ENCODE measurements at regions not wholly inside any gene's neighbourhood (a gene's known extent, or its start where the extent isn't known, plus 50 kb on each side); places are given as distances from the start of the nearest gene placed in this dataset.
"Not testable (repeated sequence)": the region's sequence is repeated elsewhere in the genome, so short reads cannot be mapped to it uniquely, and the experiment has no call there.

DNA sequence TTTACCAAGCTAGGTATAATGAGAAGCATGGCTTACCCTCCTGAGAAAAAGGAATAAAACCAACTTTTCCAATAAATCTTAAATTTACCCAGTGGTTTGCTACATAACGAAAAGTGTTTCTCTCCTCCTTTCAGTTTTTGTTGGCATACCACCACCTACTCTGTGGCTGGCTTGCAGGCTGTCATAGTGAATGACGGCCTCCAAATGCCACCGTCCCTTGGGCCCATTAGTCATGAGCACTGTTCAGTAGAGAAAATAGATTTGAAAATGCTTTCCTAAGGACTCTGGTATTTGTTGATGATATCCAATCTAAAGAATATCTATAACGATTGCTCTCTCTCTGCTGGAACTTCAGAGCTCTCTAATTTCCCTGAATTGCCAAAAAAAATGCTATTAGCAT, 488.3 kb downstream of the MAGEE1 start:
- no CpG with 5 or more reads among the region's 4 CpGs for WGBS (ENCODE audit: insufficient coverage, low lambda C conversion rate)

DNA sequence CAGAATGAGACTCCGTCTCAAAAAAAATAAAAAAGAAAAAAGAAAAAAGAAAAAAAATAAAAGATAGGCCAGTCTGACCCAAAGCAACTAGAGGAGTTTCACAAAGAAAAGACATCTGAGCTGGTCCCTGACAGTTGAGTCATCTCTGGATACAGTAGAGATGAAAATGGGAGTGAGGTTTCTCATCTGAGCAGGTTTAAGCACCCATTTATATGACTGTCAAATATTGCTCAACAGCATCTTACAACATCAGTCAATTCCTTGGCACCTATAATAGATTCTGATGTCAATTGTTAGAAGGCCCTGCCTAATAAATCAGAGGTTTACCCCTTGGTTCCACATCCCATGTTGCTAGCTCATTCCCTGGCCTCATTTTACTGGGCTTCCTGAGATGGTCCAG, 490.5 kb downstream of the MAGEE1 start:
- H3K36me3 ChIP-seq (ENCODE audit: control insufficient read depth, insufficient read depth, low read length): no peaks in the 10 kb centered on the region
- H3K27ac ChIP-seq (ENCODE audit: low read length): no peak overlapping the region
- no peak overlapping the region for H3K4me3 ChIP-seq (ENCODE audit: low read length)
- no peaks in the 10 kb centered on the region for H3K27me3 ChIP-seq (ENCODE audit: control insufficient read depth, insufficient read depth, low read length)
- H3K9me3 ChIP-seq (ENCODE audit: control insufficient read depth, low read depth, low read length): no peaks in the 10 kb centered on the region
- DNase-seq: no peak
- no CpG with 5 or more reads among the region's 1 CpG for WGBS (ENCODE audit: insufficient coverage, low lambda C conversion rate)
- H3K4me1 ChIP-seq (ENCODE audit: control insufficient read depth, insufficient read depth, low read length): no peaks in the 10 kb centered on the region

More for the DNA sequence above, 488.3 kb downstream of the MAGEE1 start:
- DNase-seq: no peak
- Histone ChIP-seq H3K27me3 (ENCODE audit: control insufficient read depth, insufficient read depth, low read length) (no peaks in the 10 kb centered on the region), H3K27ac (ENCODE audit: low read length) (no peak overlapping the region), H3K36me3 (ENCODE audit: control insufficient read depth, insufficient read depth, low read length) (no peaks in the 10 kb centered on the region), H3K4me1 (ENCODE audit: control insufficient read depth, insufficient read depth, low read length) (no peaks in the 10 kb centered on the region), H3K4me3 (ENCODE audit: low read length) (no peak overlapping the region), H3K9me3 (ENCODE audit: control insufficient read depth, low read depth, low read length) (no peaks in the 10 kb centered on the region)

DNA sequence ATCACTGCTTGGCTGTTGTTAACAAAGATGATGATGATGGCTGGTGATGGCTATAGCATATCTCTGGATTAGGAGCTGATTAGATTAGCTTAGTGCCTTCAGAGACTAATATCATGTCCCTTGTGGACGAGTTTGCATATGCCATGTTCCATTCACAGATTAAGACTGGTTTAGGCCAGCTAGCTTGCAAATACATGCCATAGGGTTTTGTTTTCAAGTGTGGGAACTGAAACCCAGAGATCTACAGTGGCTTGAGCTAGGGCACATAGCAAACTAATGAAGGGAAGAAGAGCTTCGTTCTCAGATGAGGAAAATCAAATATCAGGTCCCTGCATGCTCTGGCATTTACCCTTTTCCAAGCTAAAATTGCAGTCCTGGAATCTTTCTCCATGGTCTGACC, 492.3 kb downstream of the MAGEE1 start:
- Histone ChIP-seq H3K4me1 (ENCODE audit: control insufficient read depth, insufficient read depth, low read length) (no peaks in the 10 kb centered on the region), H3K4me3 (ENCODE audit: low read length) (no peak overlapping the region), H3K27ac (ENCODE audit: low read length) (no peak overlapping the region), H3K27me3 (ENCODE audit: control insufficient read depth, insufficient read depth, low read length) (no peaks in the 10 kb centered on the region), H3K9me3 (ENCODE audit: control insufficient read depth, low read depth, low read length) (no peaks in the 10 kb centered on the region), H3K36me3 (ENCODE audit: control insufficient read depth, insufficient read depth, low read length) (no peaks in the 10 kb centered on the region)
- no CpG with 5 or more reads among the region's 2 CpGs for WGBS (ENCODE audit: insufficient coverage, low lambda C conversion rate)
- no peak for DNase-seq

DNA sequence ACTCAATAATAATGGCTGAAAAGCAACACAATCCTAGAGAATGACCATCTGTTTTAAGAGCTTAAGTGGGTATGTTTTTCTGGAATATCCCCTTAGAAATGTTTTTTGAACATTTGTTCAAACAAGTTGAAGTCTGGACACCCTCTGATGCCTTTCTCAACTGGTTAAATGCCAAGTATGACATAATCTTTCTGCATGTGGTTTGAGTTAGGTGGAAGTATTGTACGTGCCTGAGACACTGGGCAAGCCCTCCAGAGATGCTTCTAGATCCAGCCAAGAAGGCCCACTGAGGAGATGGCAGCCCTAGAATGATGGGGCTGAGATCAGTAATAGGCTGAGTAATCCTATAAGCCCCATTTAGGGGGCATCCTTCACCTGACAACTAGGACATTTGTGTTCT, 493.1 kb downstream of the MAGEE1 start:
- H3K27ac ChIP-seq (ENCODE audit: low read length): no peak overlapping the region
- WGBS (ENCODE audit: insufficient coverage, low lambda C conversion rate): no CpG with 5 or more reads among the region's 1 CpG
- H3K36me3 ChIP-seq (ENCODE audit: control insufficient read depth, insufficient read depth, low read length): no peaks in the 10 kb centered on the region
- no peaks in the 10 kb centered on the region for H3K27me3 ChIP-seq (ENCODE audit: control insufficient read depth, insufficient read depth, low read length)
- no peaks in the 10 kb centered on the region for H3K4me1 ChIP-seq (ENCODE audit: control insufficient read depth, insufficient read depth, low read length)
- no peak for DNase-seq
- H3K4me3 ChIP-seq (ENCODE audit: low read length): no peak overlapping the region
- H3K9me3 ChIP-seq (ENCODE audit: control insufficient read depth, low read depth, low read length): no peaks in the 10 kb centered on the region

DNA sequence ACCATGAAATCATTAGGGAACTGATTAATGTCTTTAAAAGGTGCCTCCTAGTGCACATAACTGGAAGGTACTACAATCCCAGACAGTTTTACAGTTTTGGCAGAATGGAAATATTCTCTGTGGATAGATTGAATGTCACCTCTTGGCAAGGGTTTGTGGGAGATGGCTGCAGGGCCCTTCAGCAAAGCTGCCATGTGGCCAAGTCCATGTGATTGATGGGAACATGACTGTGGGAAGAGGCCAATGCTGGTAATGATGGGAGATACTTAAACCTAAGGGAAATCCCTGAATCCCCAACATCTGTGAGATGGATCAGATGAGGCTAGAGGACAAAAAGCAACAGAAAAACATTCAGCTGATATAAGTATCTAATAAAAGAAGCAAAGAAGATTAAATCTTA, 493.7 kb downstream of the MAGEE1 start:
- Histone ChIP-seq H3K36me3 (ENCODE audit: control insufficient read depth, insufficient read depth, low read length) (no peaks in the 10 kb centered on the region), H3K27ac (ENCODE audit: low read length) (no peak overlapping the region), H3K4me1 (ENCODE audit: control insufficient read depth, insufficient read depth, low read length) (no peaks in the 10 kb centered on the region), H3K9me3 (ENCODE audit: control insufficient read depth, low read depth, low read length) (no peaks in the 10 kb centered on the region), H3K27me3 (ENCODE audit: control insufficient read depth, insufficient read depth, low read length) (no peaks in the 10 kb centered on the region), H3K4me3 (ENCODE audit: low read length) (no peak overlapping the region)
- DNase-seq: no peak

DNA sequence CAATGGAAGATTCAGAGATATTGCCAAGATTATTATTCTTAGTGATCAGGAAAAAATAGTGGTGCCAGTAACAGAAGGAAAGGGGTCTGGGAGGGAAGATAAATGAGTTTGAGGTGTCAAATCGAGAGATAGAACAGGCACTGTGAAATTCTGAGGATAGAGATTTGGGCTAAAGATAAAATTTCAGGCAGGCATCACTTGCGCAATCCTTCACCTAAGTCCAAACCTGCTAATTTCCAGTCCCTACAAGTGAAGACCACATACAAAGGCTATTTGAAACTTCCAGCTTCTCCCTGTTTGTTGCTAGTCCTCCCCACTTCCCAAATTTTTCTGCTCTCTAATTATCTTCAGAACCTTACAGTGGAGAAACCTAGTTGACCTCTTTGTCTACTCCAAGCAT, 494.6 kb downstream of the MAGEE1 start:
- no peak overlapping the region for H3K4me3 ChIP-seq (ENCODE audit: low read length)
- no peaks in the 10 kb centered on the region for H3K4me1 ChIP-seq (ENCODE audit: control insufficient read depth, insufficient read depth, low read length)
- H3K36me3 ChIP-seq (ENCODE audit: control insufficient read depth, insufficient read depth, low read length): no peaks in the 10 kb centered on the region
- no CpG with 5 or more reads among the region's 2 CpGs for WGBS (ENCODE audit: insufficient coverage, low lambda C conversion rate)
- no peak overlapping the region for H3K27ac ChIP-seq (ENCODE audit: low read length)
- no peaks in the 10 kb centered on the region for H3K9me3 ChIP-seq (ENCODE audit: control insufficient read depth, low read depth, low read length)
- DNase-seq: no peak
- no peaks in the 10 kb centered on the region for H3K27me3 ChIP-seq (ENCODE audit: control insufficient read depth, insufficient read depth, low read length)

DNA sequence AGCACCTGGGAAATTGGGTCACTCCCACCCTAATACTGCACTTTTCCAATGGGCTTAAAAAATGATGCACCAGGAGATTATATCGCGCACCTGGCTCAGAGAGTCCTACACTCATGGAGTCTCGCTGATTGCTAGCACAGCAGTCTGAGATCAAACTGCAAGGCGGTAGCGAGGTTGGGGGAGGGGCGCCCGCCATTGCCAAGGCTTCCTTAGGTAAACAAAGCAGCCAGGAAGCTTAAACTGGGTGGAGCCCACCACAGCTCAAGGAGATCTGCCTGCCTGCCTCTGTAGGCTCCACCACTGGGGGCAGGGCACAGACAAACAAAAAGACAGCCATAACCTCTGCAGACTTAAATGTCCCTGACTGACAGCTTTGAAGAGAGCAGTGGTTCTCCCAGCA, 497.1 kb downstream of the MAGEE1 start:
- H3K4me1 ChIP-seq (ENCODE audit: control insufficient read depth, insufficient read depth, low read length); H3K4me3 ChIP-seq (ENCODE audit: low read length); H3K9me3 ChIP-seq (ENCODE audit: control insufficient read depth, low read depth, low read length); H3K27ac ChIP-seq (ENCODE audit: low read length); H3K36me3 ChIP-seq (ENCODE audit: control insufficient read depth, insufficient read depth, low read length); DNase-seq; H3K27me3 ChIP-seq (ENCODE audit: control insufficient read depth, insufficient read depth, low read length): not testable (repeated sequence)
- no CpG with 5 or more reads among the region's 7 CpGs for WGBS (ENCODE audit: insufficient coverage, low lambda C conversion rate)

DNA sequence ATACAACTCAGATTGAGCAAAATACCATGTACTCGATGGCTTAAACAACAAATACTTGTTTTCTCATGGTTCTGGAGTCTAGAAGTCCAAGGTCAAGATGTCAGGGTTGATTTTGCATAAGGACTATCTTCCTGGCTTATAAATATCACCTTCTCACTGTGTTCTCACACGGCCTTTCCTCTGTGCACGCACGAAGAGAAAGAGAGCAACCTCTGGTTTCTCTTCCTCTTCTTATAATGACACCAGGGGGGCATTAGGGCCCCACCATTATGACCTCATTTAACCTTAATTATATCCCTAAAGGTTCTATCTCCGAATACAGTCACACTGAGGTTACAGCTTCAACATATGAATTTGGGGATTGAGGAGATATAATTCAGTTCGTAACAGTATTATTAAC, 504.0 kb downstream of the MAGEE1 start:
- 90% methylated on average over 3 of the region's 6 CpGs for WGBS (ENCODE audit: insufficient coverage, low lambda C conversion rate)
- Histone ChIP-seq H3K27me3 (ENCODE audit: control insufficient read depth, insufficient read depth, low read length) (no peaks in the 10 kb centered on the region), H3K9me3 (ENCODE audit: control insufficient read depth, low read depth, low read length) (no peaks in the 10 kb centered on the region), H3K36me3 (ENCODE audit: control insufficient read depth, insufficient read depth, low read length) (no peaks in the 10 kb centered on the region), H3K4me3 (ENCODE audit: low read length) (no peak overlapping the region), H3K4me1 (ENCODE audit: control insufficient read depth, insufficient read depth, low read length) (no peaks in the 10 kb centered on the region), H3K27ac (ENCODE audit: low read length) (no peak overlapping the region)
- no peak for DNase-seq

DNA sequence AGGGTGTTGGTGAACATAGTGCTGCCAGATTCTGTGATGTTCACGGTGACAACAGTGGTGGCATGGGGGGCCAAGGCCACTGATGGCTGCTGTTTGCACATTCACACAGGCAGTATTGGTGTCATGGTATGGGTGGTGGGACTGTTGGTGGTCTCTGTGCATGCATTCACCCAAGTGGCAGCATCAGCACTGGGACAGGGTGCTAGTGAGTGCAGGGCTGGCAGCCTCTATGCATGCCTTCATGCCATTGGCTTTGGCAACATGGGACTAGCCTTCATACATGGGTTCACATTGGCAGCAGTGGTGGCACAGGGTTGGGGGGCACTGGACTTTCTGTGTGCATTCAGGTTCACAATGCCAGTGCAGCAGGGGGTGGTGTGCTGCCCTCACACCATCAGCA, 489.7 kb upstream of the FGF16 start:
- DNase-seq: no peak
- Histone ChIP-seq H3K4me1 (ENCODE audit: control insufficient read depth, insufficient read depth, low read length) (no peaks in the 10 kb centered on the region), H3K9me3 (ENCODE audit: control insufficient read depth, low read depth, low read length) (no peaks in the 10 kb centered on the region), H3K27me3 (ENCODE audit: control insufficient read depth, insufficient read depth, low read length) (no peaks in the 10 kb centered on the region), H3K36me3 (ENCODE audit: control insufficient read depth, insufficient read depth, low read length) (no peaks in the 10 kb centered on the region), H3K27ac (ENCODE audit: low read length) (no peak overlapping the region), H3K4me3 (ENCODE audit: low read length) (no peak overlapping the region)
- no CpG with 5 or more reads among the region's 1 CpG for WGBS (ENCODE audit: insufficient coverage, low lambda C conversion rate)

DNA sequence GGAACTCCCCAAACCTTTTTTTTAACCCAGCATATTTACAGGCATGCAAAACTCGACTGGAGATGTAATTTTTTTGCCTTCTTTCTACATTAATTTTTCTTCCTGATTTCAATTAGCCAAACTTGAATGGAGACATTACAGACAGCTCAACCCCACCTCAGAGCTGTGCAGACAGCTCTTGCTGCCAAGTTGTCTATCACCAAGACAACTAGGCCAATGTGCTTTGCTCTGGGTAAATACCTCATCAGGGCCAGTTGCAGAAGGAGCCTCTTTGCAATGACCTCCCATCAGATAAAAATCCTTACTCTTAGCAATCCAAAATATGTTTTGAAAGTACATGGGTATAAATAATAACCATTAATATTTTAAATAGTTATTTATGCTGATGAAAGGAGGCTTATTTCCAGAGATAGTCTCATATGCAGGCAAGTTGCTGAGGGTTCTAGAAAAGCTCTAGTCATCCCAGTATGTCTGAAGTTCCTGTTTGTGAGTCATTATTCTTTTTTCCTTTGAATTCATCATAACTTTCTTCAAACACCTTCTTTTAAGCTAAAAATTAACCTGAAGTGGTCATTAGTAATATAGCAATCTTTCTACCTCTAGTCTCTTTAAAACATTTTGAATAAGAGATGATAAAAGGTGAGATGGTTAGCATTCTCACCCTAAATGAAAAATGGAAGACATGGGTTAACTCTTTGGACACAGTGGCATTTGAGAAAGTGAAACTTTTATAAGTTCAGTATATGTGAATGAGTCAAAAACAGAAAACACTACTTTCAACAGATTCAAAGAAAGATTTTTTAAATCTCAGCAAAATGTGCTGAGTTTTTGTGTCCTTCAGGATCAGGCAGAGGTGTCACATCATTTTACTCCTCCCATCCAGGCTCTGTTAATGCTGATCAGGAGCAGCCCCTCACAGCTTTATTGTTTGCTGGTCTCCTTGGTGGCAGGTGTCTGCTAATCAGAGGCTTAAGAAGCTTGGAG, 475.5 kb upstream of the FGF16 start:
- no peak overlapping the region for H3K27ac ChIP-seq (ENCODE audit: low read length)
- H3K4me1 ChIP-seq (ENCODE audit: control insufficient read depth, insufficient read depth, low read length): no peaks in the 10 kb centered on the region
- no peak for DNase-seq
- H3K4me3 ChIP-seq (ENCODE audit: low read length): no peak overlapping the region
- no peaks in the 10 kb centered on the region for H3K27me3 ChIP-seq (ENCODE audit: control insufficient read depth, insufficient read depth, low read length)
- H3K36me3 ChIP-seq (ENCODE audit: control insufficient read depth, insufficient read depth, low read length): no peaks in the 10 kb centered on the region
- no peaks in the 10 kb centered on the region for H3K9me3 ChIP-seq (ENCODE audit: control insufficient read depth, low read depth, low read length)
- WGBS (ENCODE audit: insufficient coverage, low lambda C conversion rate): no CpG with 5 or more reads among the region's 1 CpG

DNA sequence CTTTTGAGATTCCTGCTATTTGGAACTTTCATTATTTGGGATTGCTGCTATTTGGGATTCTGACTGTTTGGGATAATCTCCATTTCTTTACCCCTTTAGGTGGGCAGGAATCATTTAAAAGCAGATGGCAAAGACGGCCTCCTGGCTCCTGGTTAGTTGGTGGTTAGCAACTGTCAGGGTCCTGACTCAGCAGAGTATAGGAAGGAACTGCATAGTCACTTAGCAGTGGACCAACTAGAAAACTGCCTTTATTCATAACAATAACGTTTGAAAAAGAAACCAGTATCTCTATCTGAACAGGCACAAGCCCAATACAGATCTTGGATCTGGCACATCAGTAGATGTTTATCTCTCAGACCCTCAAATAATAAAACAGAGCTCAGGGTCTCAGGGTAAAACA, 469.7 kb upstream of the FGF16 start:
- Histone ChIP-seq H3K27ac (ENCODE audit: low read length) (no peak overlapping the region), H3K36me3 (ENCODE audit: control insufficient read depth, insufficient read depth, low read length) (no peaks in the 10 kb centered on the region), H3K4me1 (ENCODE audit: control insufficient read depth, insufficient read depth, low read length) (no peaks in the 10 kb centered on the region), H3K9me3 (ENCODE audit: control insufficient read depth, low read depth, low read length) (no peaks in the 10 kb centered on the region), H3K4me3 (ENCODE audit: low read length) (no peak overlapping the region), H3K27me3 (ENCODE audit: control insufficient read depth, insufficient read depth, low read length) (no peaks in the 10 kb centered on the region)
- no CpG with 5 or more reads among the region's 2 CpGs for WGBS (ENCODE audit: insufficient coverage, low lambda C conversion rate)
- DNase-seq: no peak
